D721Med (cell line): ENCODE measurements at regions not wholly inside any gene's neighbourhood (a gene's known extent, or its start where the extent isn't known, plus 50 kb on each side); places are given as distances from the start of the nearest gene placed in this dataset.

Experiments
- DNase-seq: peaks from one replicate; pipeline ENCODE4 v3.0.0; 2011; ENCODE audit warnings: low spot score; ENCODE audit not compliant: insufficient read length
- FAIRE-seq: peaks from 2 replicates; lab custom pipeline; 2011; peaks lifted over from hg19 to GRCh38; lab: Jason Lieb, UNC
- TF ChIP-seq, protein P1 (sequence below): IDR thresholded peaks from 2 replicates; pipeline ENCODE4 v1.5.1; 2012; ENCODE audit warnings: mild to moderate bottlenecking, control low read depth; ENCODE audit not compliant: insufficient read depth; ENCODE audit errors: missing control alignments

DNA sequence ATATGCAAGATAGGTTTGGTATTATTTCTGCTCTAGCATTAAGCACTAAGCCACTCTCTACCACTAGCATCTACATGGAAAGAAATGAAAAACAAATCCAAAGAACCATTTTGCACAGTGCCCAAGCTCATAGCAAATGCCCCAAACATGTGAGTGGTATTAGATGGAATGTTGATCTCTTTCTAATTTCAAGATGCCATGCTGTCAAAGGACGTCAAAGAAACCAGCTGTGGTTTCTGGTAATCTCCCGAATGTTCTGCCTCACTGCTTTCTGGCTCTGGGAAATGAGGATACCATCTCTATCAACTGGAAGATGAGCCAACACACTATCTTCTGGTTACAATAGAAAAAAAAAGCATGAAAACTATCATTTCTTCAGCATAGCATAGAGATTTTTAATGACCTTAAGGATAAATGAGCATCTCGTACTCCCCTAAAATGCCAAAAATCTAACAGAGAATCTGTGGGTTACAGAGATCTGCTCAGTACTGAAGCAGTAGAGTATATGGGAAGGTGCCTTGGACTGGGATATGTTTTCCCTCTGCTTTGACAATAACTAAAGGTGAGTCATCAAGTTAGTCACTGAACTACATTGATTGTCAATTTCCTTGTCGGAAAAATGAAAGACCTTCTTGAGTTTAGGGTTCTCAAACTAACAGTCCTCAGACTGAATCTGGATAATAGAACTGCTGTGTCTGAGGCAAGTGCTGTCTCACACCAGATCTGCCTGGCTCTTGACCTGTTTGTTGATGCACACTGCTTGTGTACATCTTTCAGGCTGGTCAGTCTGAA is 244.8 kb upstream of the NCKAP5 start:
- TF ChIP-seq, protein P1, sequence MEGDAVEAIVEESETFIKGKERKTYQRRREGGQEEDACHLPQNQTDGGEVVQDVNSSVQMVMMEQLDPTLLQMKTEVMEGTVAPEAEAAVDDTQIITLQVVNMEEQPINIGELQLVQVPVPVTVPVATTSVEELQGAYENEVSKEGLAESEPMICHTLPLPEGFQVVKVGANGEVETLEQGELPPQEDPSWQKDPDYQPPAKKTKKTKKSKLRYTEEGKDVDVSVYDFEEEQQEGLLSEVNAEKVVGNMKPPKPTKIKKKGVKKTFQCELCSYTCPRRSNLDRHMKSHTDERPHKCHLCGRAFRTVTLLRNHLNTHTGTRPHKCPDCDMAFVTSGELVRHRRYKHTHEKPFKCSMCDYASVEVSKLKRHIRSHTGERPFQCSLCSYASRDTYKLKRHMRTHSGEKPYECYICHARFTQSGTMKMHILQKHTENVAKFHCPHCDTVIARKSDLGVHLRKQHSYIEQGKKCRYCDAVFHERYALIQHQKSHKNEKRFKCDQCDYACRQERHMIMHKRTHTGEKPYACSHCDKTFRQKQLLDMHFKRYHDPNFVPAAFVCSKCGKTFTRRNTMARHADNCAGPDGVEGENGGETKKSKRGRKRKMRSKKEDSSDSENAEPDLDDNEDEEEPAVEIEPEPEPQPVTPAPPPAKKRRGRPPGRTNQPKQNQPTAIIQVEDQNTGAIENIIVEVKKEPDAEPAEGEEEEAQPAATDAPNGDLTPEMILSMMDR: no peak
- FAIRE-seq (no peak), DNase-seq (no peak)

DNA sequence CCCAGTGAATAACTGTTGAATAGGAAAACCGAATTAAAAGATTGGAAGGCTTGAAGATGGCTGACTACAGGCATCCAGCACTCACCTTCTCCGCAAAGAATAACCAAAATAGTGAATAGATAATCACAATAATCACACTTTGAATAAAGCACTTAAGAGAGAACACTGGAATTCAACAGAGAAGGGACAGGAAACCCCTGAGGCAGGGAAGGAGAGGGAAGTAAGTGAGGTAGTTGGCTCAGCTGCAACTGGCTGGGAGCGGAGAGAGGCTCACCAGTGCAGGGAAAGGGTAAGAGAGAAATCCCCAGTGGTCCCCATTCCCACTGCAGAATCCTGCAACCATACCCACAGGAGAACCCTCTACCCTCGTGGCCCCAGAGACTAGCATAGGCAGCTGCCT is 246.6 kb upstream of the NCKAP5 start:
- TF ChIP-seq, protein P1: no peak
- DNase-seq (no peak), FAIRE-seq (no peak)

DNA sequence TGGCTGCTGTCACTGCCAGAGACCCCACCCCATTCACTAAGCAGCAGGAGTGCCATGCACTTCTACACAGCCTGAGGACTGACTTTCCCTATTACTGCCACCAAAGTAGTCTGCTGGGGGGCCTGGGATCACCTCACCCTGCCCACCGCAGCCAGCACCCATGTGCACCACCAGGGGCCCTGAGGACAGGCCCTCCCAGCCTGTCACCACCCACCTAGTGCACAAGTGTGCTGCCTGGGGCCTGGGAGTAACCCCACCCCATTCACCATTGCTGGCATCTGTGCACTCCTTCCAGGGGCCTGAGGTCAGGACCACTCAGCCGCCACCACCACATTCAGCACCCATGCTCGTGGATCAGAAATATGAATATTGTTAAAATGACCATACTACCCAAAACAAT is 247.8 kb upstream of the NCKAP5 start:
- TF ChIP-seq, protein P1: no peak
- no peak for DNase-seq
- FAIRE-seq: no peak

DNA sequence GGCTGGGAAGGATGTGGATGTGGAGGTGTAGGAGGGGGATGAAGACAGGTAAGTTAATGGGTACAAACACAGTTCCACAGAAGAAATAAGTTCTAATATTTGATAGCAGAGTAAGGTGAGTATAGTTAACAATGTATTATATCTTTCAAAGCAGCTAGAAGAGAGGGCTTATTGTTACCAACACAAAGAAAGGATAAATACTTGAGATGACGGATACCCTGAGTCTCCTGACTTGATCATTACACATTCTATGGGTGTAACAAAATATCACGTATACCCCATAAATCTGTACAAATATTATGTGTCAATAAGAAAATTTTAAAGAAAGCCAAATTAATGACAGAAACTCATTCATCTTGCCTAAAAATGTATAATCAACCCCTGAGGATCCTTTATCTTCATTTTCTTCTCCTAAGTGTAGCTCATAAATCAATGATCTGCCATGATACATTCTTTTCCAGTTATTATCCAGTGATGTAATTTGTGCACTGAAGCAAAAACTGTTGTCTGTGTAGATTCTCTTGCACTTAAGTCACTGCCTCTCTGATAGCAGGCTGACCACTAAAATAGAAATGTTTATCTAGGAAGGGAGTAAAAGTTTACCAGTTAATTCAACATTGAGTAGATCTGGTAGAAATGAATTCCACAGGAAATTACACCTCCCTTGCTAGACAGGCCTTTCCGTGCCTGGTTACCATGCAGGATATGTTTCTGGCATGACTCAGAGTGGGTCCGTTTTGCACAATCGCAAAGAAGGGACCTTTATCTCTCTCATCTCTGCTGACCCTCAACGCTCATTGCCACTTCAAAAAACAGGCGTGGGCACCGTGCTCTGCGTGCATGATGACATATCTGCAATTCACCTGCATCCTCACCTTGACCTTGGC is 249.7 kb upstream of the NCKAP5 start:
- FAIRE-seq (no peak), DNase-seq (no peak)
- TF ChIP-seq, protein P1: no peak

DNA sequence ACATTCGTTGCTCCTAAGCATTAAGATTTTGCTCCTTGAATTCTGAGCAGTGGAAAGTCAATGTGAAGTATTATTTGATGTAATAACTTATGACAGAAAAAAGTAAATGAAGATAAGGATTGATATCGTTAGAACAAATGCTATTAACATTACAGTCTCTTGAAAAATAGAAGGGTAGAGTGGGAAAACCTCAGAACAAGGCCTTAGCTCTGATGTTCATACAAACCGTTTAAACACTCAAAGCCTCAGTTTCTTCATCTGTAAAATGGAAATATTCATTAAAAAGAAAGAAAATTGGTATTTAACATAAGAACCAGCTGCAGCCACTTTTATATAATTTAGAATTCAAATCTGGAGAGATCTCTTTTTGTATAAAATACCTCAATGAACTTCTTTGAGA is 250.4 kb upstream of the NCKAP5 start:
- FAIRE-seq (no peak), DNase-seq (no peak)
- TF ChIP-seq, protein P1: no peak

DNA sequence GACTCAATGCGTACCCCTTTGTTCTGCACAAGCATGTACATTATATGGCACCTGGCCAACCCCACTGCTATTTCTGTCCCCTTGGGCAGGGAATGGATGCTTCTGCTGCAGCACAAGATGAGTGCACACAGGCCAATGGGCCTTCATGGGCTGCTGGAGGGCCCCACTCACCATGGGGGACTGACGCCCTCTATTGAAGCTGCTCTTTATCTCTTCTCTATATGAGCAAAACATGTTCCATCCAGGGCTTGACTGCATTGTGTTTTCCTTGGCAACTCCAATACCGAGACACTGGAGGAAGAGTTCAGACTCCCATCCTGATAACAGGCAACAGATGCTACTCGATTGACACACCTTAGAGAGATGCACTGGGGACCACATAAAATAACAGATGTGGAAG is 251.6 kb upstream of the NCKAP5 start:
- FAIRE-seq (no peak), DNase-seq (no peak)
- TF ChIP-seq, protein P1: no peak
